GM23248 (cell line): ENCODE measurements at regions not wholly inside any gene's neighbourhood (a gene's known extent, or its start where the extent isn't known, plus 50 kb on each side); places are given as distances from the start of the nearest gene placed in this dataset.

Source experiments
- EZH2 ChIP-seq: fragments of 200-600 bp; sonication (generic); IDR thresholded peaks from 2 replicates; pipeline ENCODE4 v1.6.1; 2018; ENCODE audit warnings: antibody characterized with exemption, mild to moderate bottlenecking; ENCODE audit not compliant: insufficient read depth, poor library complexity, severe bottlenecking
- EZH2phosphoT487 ChIP-seq: fragments of 200-600 bp; sonication (generic); IDR thresholded peaks from 2 replicates; pipeline ENCODE4 v1.6.1; 2018; ENCODE audit warnings: antibody characterized with exemption, moderate library complexity, mild to moderate bottlenecking, low read depth; ENCODE audit not compliant: insufficient read depth

DNA sequence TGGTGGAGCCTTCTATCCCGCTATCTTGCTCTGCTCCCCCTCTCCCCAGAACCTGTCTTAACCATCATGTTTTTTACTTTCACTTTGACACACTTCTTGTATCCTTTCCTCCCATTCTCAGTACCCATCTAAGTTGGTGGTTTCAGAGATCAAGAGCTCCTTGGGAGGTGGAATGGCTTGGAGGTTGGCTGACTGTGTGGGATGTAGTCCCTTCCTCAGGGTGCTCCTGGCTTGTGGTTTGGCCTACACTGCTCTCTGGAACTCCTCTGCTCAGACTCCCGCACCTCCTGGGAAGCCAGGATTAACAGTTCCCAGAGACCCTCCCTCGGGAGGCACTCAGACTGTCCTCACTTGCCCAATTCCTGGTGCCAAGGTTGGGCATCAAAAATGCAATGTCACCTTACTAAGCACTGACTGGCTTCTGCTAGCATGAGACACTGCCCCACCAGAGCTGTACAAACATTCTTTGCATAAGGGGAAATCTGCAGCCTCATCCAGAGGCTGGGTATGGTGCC, 93.1 kb upstream of the NAMPT start:
- TF ChIP-seq EZH2phosphoT487 (no peak), EZH2 (no peak)
